Mesendoderm (in vitro differentiated cells): ENCODE measurements at regions not wholly inside any gene's neighbourhood (a gene's known extent, or its start where the extent isn't known, plus 50 kb on each side); places are given as distances from the start of the nearest gene placed in this dataset.
"Not testable (repeated sequence)": the region's sequence is repeated elsewhere in the genome, so short reads cannot be mapped to it uniquely, and the experiment has no call there.

Experiments used
- DNase-seq: peaks from one replicate; pipeline ENCODE4 v3.0.0; 2013
- H2AK5ac ChIP-seq: 2 replicates; pipeline ENCODE4 v1.6.1; 2013; ENCODE audit warnings: low read length, inconsistent platforms
- H2BK120ac ChIP-seq: 2 replicates; pipeline ENCODE4 v1.6.1; 2013; ENCODE audit warnings: low read depth, mild to moderate bottlenecking, low read length, moderate library complexity, mixed read lengths
- H2BK15ac ChIP-seq: replicated peaks from 2 replicates; pipeline ENCODE4 v1.6.1; 2013; ENCODE audit warnings: low read depth, mild to moderate bottlenecking, moderate library complexity
- H2BK5ac ChIP-seq: 2 replicates; pipeline ENCODE4 v1.6.1; 2013; ENCODE audit warnings: low read length, inconsistent platforms
- H3K18ac ChIP-seq: 2 replicates; pipeline ENCODE4 v1.6.1; 2013; ENCODE audit warnings: mild to moderate bottlenecking, low read length, mixed read lengths
- H3K23ac ChIP-seq: one replicate; pipeline ENCODE4 v1.6.1; 2013; ENCODE audit warnings: low read length
- H3K27ac ChIP-seq: 2 replicates; pipeline ENCODE4 v1.5.1; 2013; ENCODE audit warnings: low read depth, mild to moderate bottlenecking, inconsistent platforms, low read length, moderate library complexity
- H3K27me3 ChIP-seq: 2 replicates; pipeline ENCODE4 v1.6.1; 2013; ENCODE audit warnings: low read length, control low read depth, mild to moderate bottlenecking, inconsistent platforms; ENCODE audit not compliant: insufficient read depth, poor library complexity
- H3K36me3 ChIP-seq: 2 replicates; pipeline ENCODE4 v1.6.1; 2013; ENCODE audit warnings: low read length, inconsistent platforms; ENCODE audit not compliant: control insufficient read depth, insufficient read depth
- H3K4ac ChIP-seq: one replicate; pipeline ENCODE4 v1.6.1; 2013; ENCODE audit warnings: low read depth, mild to moderate bottlenecking, low read length, moderate library complexity
- H3K4me1 ChIP-seq: 2 replicates; pipeline ENCODE4 v1.6.1; 2013; ENCODE audit warnings: low read depth, low read length, inconsistent platforms; ENCODE audit not compliant: control insufficient read depth
- H3K4me2 ChIP-seq: 2 replicates; pipeline ENCODE4 v1.6.1; 2013; ENCODE audit warnings: low read length
- H3K4me3 ChIP-seq: 2 replicates; pipeline ENCODE4 v1.5.1; 2013; ENCODE audit warnings: mild to moderate bottlenecking, low read length
- H3K56ac ChIP-seq: one replicate; pipeline ENCODE4 v1.6.1; 2013; ENCODE audit warnings: low read length
- H3K79me1 ChIP-seq: 2 replicates; pipeline ENCODE4 v1.6.1; 2013; ENCODE audit warnings: low read length, inconsistent platforms
- H3K79me2 ChIP-seq: 2 replicates; pipeline ENCODE4 v1.6.1; 2013; ENCODE audit warnings: mild to moderate bottlenecking, low read length; ENCODE audit not compliant: control insufficient read depth, insufficient read depth
- H3K9ac ChIP-seq: 2 replicates; pipeline ENCODE4 v1.6.1; 2013; ENCODE audit warnings: low read length, inconsistent platforms
- H4K5ac ChIP-seq: one replicate; pipeline ENCODE4 v1.6.1; 2013; ENCODE audit warnings: low read length
- H4K8ac ChIP-seq: one replicate; pipeline ENCODE4 v1.6.1; 2013; ENCODE audit warnings: low read depth, mild to moderate bottlenecking, control low read depth, low read length, moderate library complexity
- WGBS: extraction: QIAGEN DNeasy Blood & Tissue Kit; methylation state at CpG from one replicate; pipeline ENCODE4 v1.1.7; 2013; ENCODE audit warnings: low lambda C conversion rate, missing lambda C conversion rate; ENCODE audit not compliant: insufficient coverage; ENCODE audit errors: extremely low coverage; 5-methylcytosine and 5-hydroxymethylcytosine counted together

- no peaks in the 10 kb centered on the region for H3K79me2 ChIP-seq
- no peak overlapping the region for H3K23ac ChIP-seq
- no peak overlapping the region for H2BK15ac ChIP-seq
- no peaks in the 10 kb centered on the region for H3K27me3 ChIP-seq
- no peak overlapping the region for H3K4ac ChIP-seq
- WGBS, result no CpG with 5 or more reads among the region's 2 CpGs
- no peaks in the 10 kb centered on the region for H3K4me1 ChIP-seq
- H3K27ac ChIP-seq, result no peak overlapping the region
- no peak overlapping the region for H3K4me2 ChIP-seq
- H3K18ac ChIP-seq, result no peak overlapping the region
- no peak overlapping the region for H4K8ac ChIP-seq
- H4K5ac ChIP-seq, result no peak overlapping the region
- no peak overlapping the region for H3K9ac ChIP-seq
- no peak overlapping the region for H3K4me3 ChIP-seq
- no peaks in the 10 kb centered on the region for H3K36me3 ChIP-seq
- H3K56ac ChIP-seq, result no peak overlapping the region
- no peak overlapping the region for H2AK5ac ChIP-seq
- no peak overlapping the region for H2BK120ac ChIP-seq
- no peak for DNase-seq
- no peaks in the 10 kb centered on the region for H3K79me1 ChIP-seq
- H2BK5ac ChIP-seq, result no peak overlapping the region
These were observed 1175.2 kb upstream of the DIAPH2 start for GRCh38 chrX:95509474-95509873.

GRCh38 chrX:95524018-95524417 lies 1160.6 kb upstream of the DIAPH2 start:
- not testable (repeated sequence) for H4K8ac ChIP-seq, H3K79me2 ChIP-seq, H3K4ac ChIP-seq, H3K9ac ChIP-seq, H3K36me3 ChIP-seq, H3K4me3 ChIP-seq, H3K23ac ChIP-seq, H3K4me1 ChIP-seq, H3K79me1 ChIP-seq, H2BK120ac ChIP-seq, H2AK5ac ChIP-seq, H3K56ac ChIP-seq, H3K27ac ChIP-seq, H2BK15ac ChIP-seq, H3K27me3 ChIP-seq, H3K4me2 ChIP-seq, DNase-seq, H2BK5ac ChIP-seq, H4K5ac ChIP-seq, H3K18ac ChIP-seq
- no CpG with 5 or more reads among the region's 5 CpGs for WGBS

GRCh38 chrX:95536111-95536510 lies 1148.5 kb upstream of the DIAPH2 start:
- no CpG with 5 or more reads among the region's 1 CpG for WGBS
- no peaks in the 10 kb centered on the region for H3K4me1 ChIP-seq
- no peak for DNase-seq
- H3K27ac ChIP-seq, result no peak overlapping the region
- H2BK15ac ChIP-seq, result no peak overlapping the region
- H3K9ac ChIP-seq, result no peak overlapping the region
- H2BK120ac ChIP-seq, result no peak overlapping the region
- no peak overlapping the region for H3K4ac ChIP-seq
- H3K23ac ChIP-seq, result no peak overlapping the region
- H4K5ac ChIP-seq, result no peak overlapping the region
- no peak overlapping the region for H3K18ac ChIP-seq
- H3K36me3 ChIP-seq, result no peaks in the 10 kb centered on the region
- no peak overlapping the region for H3K4me3 ChIP-seq
- H2AK5ac ChIP-seq, result no peak overlapping the region
- no peaks in the 10 kb centered on the region for H3K79me1 ChIP-seq
- H3K4me2 ChIP-seq, result no peak overlapping the region
- no peak overlapping the region for H4K8ac ChIP-seq
- no peaks in the 10 kb centered on the region for H3K27me3 ChIP-seq
- H3K79me2 ChIP-seq, result no peaks in the 10 kb centered on the region
- H3K56ac ChIP-seq, result no peak overlapping the region
- H2BK5ac ChIP-seq, result no peak overlapping the region

GRCh38 chrX:95536661-95537060 lies 1148.0 kb upstream of the DIAPH2 start:
- Histone ChIP-seq H3K79me2 (no peaks in the 10 kb centered on the region), H3K9ac (no peak overlapping the region), H2AK5ac (no peak overlapping the region), H3K18ac (no peak overlapping the region), H3K4me1 (no peaks in the 10 kb centered on the region), H3K27me3 (no peaks in the 10 kb centered on the region), H3K4me3 (no peak overlapping the region), H3K4ac (no peak overlapping the region), H4K8ac (no peak overlapping the region), H2BK5ac (no peak overlapping the region), H2BK120ac (no peak overlapping the region), H3K36me3 (no peaks in the 10 kb centered on the region), H3K79me1 (no peaks in the 10 kb centered on the region), H3K27ac (no peak overlapping the region), H3K23ac (no peak overlapping the region), H2BK15ac (no peak overlapping the region), H4K5ac (no peak overlapping the region), H3K56ac (no peak overlapping the region), H3K4me2 (no peak overlapping the region)
- DNase-seq, result no peak

GRCh38 chrX:95539041-95539440 lies 1145.6 kb upstream of the DIAPH2 start:
- no peak overlapping the region for H2BK5ac ChIP-seq
- H3K79me2 ChIP-seq, result no peaks in the 10 kb centered on the region
- H3K27me3 ChIP-seq, result no peaks in the 10 kb centered on the region
- H2BK15ac ChIP-seq, result no peak overlapping the region
- H3K23ac ChIP-seq, result no peak overlapping the region
- no peaks in the 10 kb centered on the region for H3K36me3 ChIP-seq
- H3K4me1 ChIP-seq, result no peaks in the 10 kb centered on the region
- DNase-seq, result peak; percentile 74
- no peak overlapping the region for H2AK5ac ChIP-seq
- H3K56ac ChIP-seq, result no peak overlapping the region
- no peak overlapping the region for H3K4me2 ChIP-seq
- H3K9ac ChIP-seq, result no peak overlapping the region
- no peak overlapping the region for H4K8ac ChIP-seq
- no CpG with 5 or more reads among the region's 3 CpGs for WGBS
- no peak overlapping the region for H3K4ac ChIP-seq
- no peaks in the 10 kb centered on the region for H3K79me1 ChIP-seq
- no peak overlapping the region for H3K4me3 ChIP-seq
- H2BK120ac ChIP-seq, result no peak overlapping the region
- no peak overlapping the region for H4K5ac ChIP-seq
- no peak overlapping the region for H3K27ac ChIP-seq
- H3K18ac ChIP-seq, result no peak overlapping the region

- H3K23ac ChIP-seq, H3K36me3 ChIP-seq, H4K5ac ChIP-seq, H3K18ac ChIP-seq, H2BK5ac ChIP-seq, H3K27ac ChIP-seq, H3K79me1 ChIP-seq, H2AK5ac ChIP-seq, H4K8ac ChIP-seq, H2BK120ac ChIP-seq, H3K4me2 ChIP-seq, H3K4me3 ChIP-seq, H3K79me2 ChIP-seq, DNase-seq, H3K56ac ChIP-seq, H3K4ac ChIP-seq, H3K9ac ChIP-seq, H3K4me1 ChIP-seq, H3K27me3 ChIP-seq, H2BK15ac ChIP-seq: not testable (repeated sequence)
- WGBS, result no CpG with 5 or more reads among the region's 18 CpGs
These were observed 1135.1 kb upstream of the DIAPH2 start for GRCh38 chrX:95549552-95549951.
